ENCODE measurements at regions not wholly inside any gene's neighbourhood (a gene's known extent, or its start where the extent isn't known, plus 50 kb on each side); places are given as distances from the start of the nearest gene placed in this dataset.

DNA sequence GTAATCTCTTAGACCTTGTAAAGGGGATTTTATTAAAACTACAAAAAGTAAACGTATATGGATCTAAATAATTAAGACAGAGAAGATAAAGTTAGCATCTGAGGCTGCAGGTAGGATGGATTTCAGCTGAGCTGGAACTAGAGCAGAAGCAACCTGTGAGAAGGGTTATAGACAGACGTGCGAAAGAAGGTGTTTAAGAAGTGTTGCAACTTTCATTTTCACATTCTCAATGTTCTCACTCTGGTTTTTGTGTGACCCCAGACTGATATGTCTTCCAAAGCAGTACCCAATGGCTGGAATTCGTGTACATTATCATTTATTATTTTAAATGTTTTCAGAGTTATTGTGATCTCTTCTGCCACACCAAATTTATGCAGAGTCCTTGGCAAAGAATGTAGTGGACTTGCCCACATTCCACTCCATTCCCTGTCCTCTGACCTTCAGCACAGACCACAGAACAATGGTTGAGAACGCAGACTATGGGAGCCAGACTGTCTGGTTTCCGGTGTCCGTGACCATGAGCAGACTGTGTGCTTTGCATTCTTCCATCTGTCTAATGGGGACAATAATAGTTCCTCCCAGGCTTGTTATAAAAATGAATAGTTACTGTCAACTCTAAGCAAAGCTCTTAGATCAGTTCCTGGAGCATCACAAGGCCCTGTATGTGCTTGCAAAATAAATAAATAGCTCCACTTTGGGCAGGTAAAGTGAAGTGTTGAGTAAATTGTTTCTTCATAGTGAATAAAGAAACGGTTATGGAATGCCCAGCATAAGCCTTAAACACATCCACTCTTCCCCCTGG is 140.6 kb upstream of the SAMSN1 start:
- intact Hi-C loops (cut with micrococcal nuclease) = loop anchor here (10.0 kb wide), 1 partner anchor 162 kb away; no protein-coding TSS in a partner anchor
- ATAC-seq (peak; percentile 76 to 89 (median 84)), DNase-seq (peak in 1 of 2 donors; percentile 38)
- no peaks in the 10 kb centered on the region for H3K36me3 Mint-ChIP-seq
- H3K27ac ChIP-seq (ENCODE audit: low read length) = peak overlapping the region; percentile 7
- H3K4me3 Mint-ChIP-seq = no peak overlapping the region
- H3K4me1 ChIP-seq (ENCODE audit: control insufficient read depth, insufficient read depth, low read length) = peaks cover 9% of the 10 kb centered on the region
- H3K27me3 ChIP-seq (ENCODE audit: control insufficient read depth, insufficient read depth, low read length) = no peaks in the 10 kb centered on the region
- no peaks in the 10 kb centered on the region for H3K9me3 Mint-ChIP-seq
- WGBS (ENCODE audit: insufficient coverage) = 47% methylated on average over 5 of the region's 8 CpGs
- peaks cover 15 to 19% of the 10 kb centered on the region in 2 donors for H3K4me1 Mint-ChIP-seq
- H3K27ac Mint-ChIP-seq = no peak overlapping the region
- no peaks in the 10 kb centered on the region for H3K36me3 ChIP-seq (ENCODE audit: control insufficient read depth, insufficient read depth, low read length)
- TF ChIP-seq, protein P1, sequence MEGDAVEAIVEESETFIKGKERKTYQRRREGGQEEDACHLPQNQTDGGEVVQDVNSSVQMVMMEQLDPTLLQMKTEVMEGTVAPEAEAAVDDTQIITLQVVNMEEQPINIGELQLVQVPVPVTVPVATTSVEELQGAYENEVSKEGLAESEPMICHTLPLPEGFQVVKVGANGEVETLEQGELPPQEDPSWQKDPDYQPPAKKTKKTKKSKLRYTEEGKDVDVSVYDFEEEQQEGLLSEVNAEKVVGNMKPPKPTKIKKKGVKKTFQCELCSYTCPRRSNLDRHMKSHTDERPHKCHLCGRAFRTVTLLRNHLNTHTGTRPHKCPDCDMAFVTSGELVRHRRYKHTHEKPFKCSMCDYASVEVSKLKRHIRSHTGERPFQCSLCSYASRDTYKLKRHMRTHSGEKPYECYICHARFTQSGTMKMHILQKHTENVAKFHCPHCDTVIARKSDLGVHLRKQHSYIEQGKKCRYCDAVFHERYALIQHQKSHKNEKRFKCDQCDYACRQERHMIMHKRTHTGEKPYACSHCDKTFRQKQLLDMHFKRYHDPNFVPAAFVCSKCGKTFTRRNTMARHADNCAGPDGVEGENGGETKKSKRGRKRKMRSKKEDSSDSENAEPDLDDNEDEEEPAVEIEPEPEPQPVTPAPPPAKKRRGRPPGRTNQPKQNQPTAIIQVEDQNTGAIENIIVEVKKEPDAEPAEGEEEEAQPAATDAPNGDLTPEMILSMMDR (IDR thresholded peaks at IDR 0.05) = no peak
- peaks cover 0 to 10% of the 10 kb centered on the region in 2 donors for H3K27me3 Mint-ChIP-seq (ENCODE audit: low read depth in 2 of 2)
- no peak overlapping the region for H3K4me3 ChIP-seq (ENCODE audit: low read length)
- H3K9me3 ChIP-seq (ENCODE audit: control insufficient read depth, insufficient read depth, low read length) = no peaks in the 10 kb centered on the region

DNA sequence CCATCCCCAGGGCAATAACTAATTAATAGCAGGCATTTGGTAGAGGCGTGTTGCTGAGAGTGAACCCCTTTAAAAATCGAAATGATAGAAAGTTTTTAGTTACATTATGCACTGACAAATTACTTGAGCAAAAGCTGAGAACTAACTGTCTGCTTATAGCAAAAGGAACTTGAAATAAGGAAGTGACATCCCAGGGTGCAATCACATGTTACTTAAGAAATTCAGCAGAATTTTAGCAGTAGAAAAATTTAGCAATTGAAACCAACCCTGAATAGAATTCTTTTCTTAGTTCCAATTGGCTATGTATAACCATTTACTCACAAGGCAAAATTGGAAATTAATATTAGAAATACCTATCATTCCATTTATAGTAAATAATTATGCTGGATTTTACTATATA is 139.5 kb upstream of the SAMSN1 start:
- WGBS (ENCODE audit: insufficient coverage) = 67% methylated on average over 2 of the region's 2 CpGs

DNA sequence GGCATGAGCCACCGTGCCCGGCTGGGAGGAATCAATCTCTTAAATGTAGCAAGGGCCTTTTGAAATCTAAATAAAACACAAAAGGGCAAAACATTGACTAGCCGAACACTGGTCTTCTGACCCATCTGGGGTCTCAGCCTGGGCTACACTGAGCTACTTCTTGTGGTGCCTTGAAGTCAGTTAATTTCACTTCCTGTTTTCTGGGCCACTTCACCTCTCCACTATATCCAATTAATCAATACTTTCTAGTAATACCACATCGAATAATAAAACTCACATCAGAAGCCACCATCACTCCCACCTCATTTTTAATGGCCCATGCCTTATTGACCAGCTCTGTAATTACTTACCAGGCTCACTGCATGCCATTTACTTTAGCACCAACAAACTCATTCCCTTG is 138.0 kb upstream of the SAMSN1 start:
- H3K4me1 ChIP-seq (ENCODE audit: control insufficient read depth, insufficient read depth, low read length) = peaks cover 9% of the 10 kb centered on the region
- no peak overlapping the region for H3K27ac Mint-ChIP-seq
- H3K4me1 Mint-ChIP-seq = peaks cover 15 to 19% of the 10 kb centered on the region in 2 donors
- no peak overlapping the region for H3K4me3 Mint-ChIP-seq
- no peak for ATAC-seq
- H3K9me3 ChIP-seq (ENCODE audit: control insufficient read depth, insufficient read depth, low read length) = no peaks in the 10 kb centered on the region
- intact Hi-C loops (cut with micrococcal nuclease) = loop anchor here (10.0 kb wide), 1 partner anchor 159 kb away; no protein-coding TSS in a partner anchor
- no peaks in the 10 kb centered on the region for H3K36me3 ChIP-seq (ENCODE audit: control insufficient read depth, insufficient read depth, low read length)
- no peaks in the 10 kb centered on the region for H3K36me3 Mint-ChIP-seq
- no peaks in the 10 kb centered on the region for H3K9me3 Mint-ChIP-seq
- WGBS (ENCODE audit: insufficient coverage) = 82% methylated on average over 4 of the region's 4 CpGs
- TF ChIP-seq, protein P1 (IDR thresholded peaks at IDR 0.05) = no peak
- H3K27me3 ChIP-seq (ENCODE audit: control insufficient read depth, insufficient read depth, low read length) = no peaks in the 10 kb centered on the region
- H3K27me3 Mint-ChIP-seq (ENCODE audit: low read depth in 2 of 2) = peaks cover 0 to 2% of the 10 kb centered on the region in 2 donors
- no peak overlapping the region for H3K4me3 ChIP-seq (ENCODE audit: low read length)
- no peak overlapping the region for H3K27ac ChIP-seq (ENCODE audit: low read length)
- DNase-seq = no peak

More for the DNA sequence above, 139.5 kb upstream of the SAMSN1 start:
- Mint-ChIP-seq H3K27me3 (ENCODE audit: low read depth in 2 of 2) (peaks cover 0 to 7% of the 10 kb centered on the region in 2 donors), H3K9me3 (no peaks in the 10 kb centered on the region), H3K27ac (no peak overlapping the region), H3K4me1 (peaks cover 15 to 19% of the 10 kb centered on the region in 2 donors), H3K36me3 (no peaks in the 10 kb centered on the region), H3K4me3 (no peak overlapping the region)
- peak overlapping the region; percentile 24 for H3K27ac ChIP-seq (ENCODE audit: low read length)
- H3K4me3 ChIP-seq (ENCODE audit: low read length) = no peak overlapping the region
- TF ChIP-seq, protein P1 (IDR thresholded peaks at IDR 0.05) = no peak
- no peaks in the 10 kb centered on the region for H3K36me3 ChIP-seq (ENCODE audit: control insufficient read depth, insufficient read depth, low read length)
- ATAC-seq (peak in 1 of 3 donors; percentile 35), DNase-seq (no peak)
- peaks cover 9% of the 10 kb centered on the region for H3K4me1 ChIP-seq (ENCODE audit: control insufficient read depth, insufficient read depth, low read length)
- intact Hi-C loops (cut with micrococcal nuclease) = loop anchor here (10.0 kb wide), 1 partner anchor 161 kb away; no protein-coding TSS in a partner anchor
- no peaks in the 10 kb centered on the region for H3K9me3 ChIP-seq (ENCODE audit: control insufficient read depth, insufficient read depth, low read length)
- H3K27me3 ChIP-seq (ENCODE audit: control insufficient read depth, insufficient read depth, low read length) = no peaks in the 10 kb centered on the region
